Gastroesophageal sphincter (tissue), 4 donors: ENCODE measurements at regions not wholly inside any gene's neighbourhood (a gene's known extent, or its start where the extent isn't known, plus 50 kb on each side); places are given as distances from the start of the nearest gene placed in this dataset.

Experiments
- ATAC-seq: fragments of 150-250 bp; one replicate; pipeline ENCODE4 v1.9.1; 2016; ENCODE audit warnings: mild to moderate bottlenecking, moderate library complexity
- H3K27ac ChIP-seq, 4 donors: fragments of 200-600 bp; sonication (generic) in 3 of 4; 1 replicate in 3 of 4; 2 replicates in 1 of 4; pipeline ENCODE4 v1.5.1; 2016 to 2019
- H3K27me3 ChIP-seq: fragments of 200-600 bp; sonication (generic); one replicate; pipeline ENCODE4 v1.5.1; 2019
- H3K36me3 ChIP-seq, 2 donors: fragments of 200-600 bp; sonication (generic); one replicate each; pipeline ENCODE4 v1.5.1; 2019; ENCODE audit warnings: control low read depth in 1 of 2
- H3K4me1 ChIP-seq, 3 donors: fragments of 200-600 bp; sonication (generic); 1 replicate in 2 of 3; 2 replicates in 1 of 3; pipeline ENCODE4 v1.5.1; 2016 to 2019; ENCODE audit warnings: control low read depth in 2 of 3
- H3K4me3 ChIP-seq, 2 donors: fragments of 200-600 bp; sonication (generic); one replicate each; pipeline ENCODE4 v1.5.1; 2019; ENCODE audit warnings: mild to moderate bottlenecking in 1 of 2, moderate library complexity in 1 of 2
- H3K9me3 ChIP-seq, 3 donors: fragments of 200-600 bp; sonication (generic); one replicate each; pipeline ENCODE4 v1.5.1; 2017 to 2019; ENCODE audit warnings: control low read depth in 2 of 3
- EP300 ChIP-seq: sonication (generic); formaldehyde crosslinking; IDR thresholded peaks from one replicate; pipeline ENCODE4 v1.6.1; 2017; ENCODE audit warnings: antibody characterized with exemption, mild to moderate bottlenecking
- POLR2A ChIP-seq, 2 donors: fragments of 450-650 bp; IDR thresholded peaks; one replicate each; pipeline ENCODE4 v1.6.1; 2017; ENCODE audit warnings: antibody characterized with exemption in 2 of 2, mild to moderate bottlenecking in 2 of 2, moderate library complexity in 1 of 2
- POLR2AphosphoS5 ChIP-seq: sonication (generic); formaldehyde crosslinking; IDR thresholded peaks from one replicate; pipeline ENCODE4 v1.6.1; 2017; ENCODE audit warnings: antibody characterized with exemption
- WGBS, 2 donors: methylation state at CpG; one replicate each; pipeline ENCODE4 v1.1.5; 2018; ENCODE audit warnings: low coverage in 1 of 2; 5-methylcytosine and 5-hydroxymethylcytosine counted together
- TF ChIP-seq, protein P1 (sequence below), 4 experiments: fragments of 200-600 bp in 2 of 4; fragments of 450-650 bp in 2 of 4; sonication (generic) in 1 of 4; IDR thresholded peaks; one replicate each; pipeline ENCODE4 v1.5.1; 2017 to 2019; ENCODE audit warnings: antibody characterized with exemption in 4 of 4, mild to moderate bottlenecking in 2 of 4, moderate library complexity in 2 of 4

DNA sequence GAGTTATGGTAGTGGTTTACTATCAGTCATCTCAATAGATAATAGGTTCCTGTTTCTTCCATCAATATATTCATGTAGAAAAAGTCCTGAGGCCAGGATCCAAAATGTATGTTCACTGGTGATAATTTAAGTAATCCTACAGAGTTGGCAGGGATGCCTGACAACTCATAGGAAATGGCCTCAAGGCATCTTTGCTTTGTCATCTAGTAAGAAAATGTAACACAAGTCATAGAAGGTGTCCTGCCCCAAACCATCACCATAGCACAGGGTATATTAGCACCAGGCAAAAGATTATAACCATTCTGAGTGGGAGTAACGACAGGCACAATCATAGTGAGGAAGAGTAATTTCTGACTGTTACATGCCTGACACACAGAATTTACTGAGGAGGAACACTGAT, 257.0 kb downstream of the TMEM167A start:
- TF ChIP-seq EP300 (no peak), POLR2A (IDR thresholded peaks at IDR 0.05) (no peak), POLR2AphosphoS5 (no peak)
- TF ChIP-seq, protein P1, sequence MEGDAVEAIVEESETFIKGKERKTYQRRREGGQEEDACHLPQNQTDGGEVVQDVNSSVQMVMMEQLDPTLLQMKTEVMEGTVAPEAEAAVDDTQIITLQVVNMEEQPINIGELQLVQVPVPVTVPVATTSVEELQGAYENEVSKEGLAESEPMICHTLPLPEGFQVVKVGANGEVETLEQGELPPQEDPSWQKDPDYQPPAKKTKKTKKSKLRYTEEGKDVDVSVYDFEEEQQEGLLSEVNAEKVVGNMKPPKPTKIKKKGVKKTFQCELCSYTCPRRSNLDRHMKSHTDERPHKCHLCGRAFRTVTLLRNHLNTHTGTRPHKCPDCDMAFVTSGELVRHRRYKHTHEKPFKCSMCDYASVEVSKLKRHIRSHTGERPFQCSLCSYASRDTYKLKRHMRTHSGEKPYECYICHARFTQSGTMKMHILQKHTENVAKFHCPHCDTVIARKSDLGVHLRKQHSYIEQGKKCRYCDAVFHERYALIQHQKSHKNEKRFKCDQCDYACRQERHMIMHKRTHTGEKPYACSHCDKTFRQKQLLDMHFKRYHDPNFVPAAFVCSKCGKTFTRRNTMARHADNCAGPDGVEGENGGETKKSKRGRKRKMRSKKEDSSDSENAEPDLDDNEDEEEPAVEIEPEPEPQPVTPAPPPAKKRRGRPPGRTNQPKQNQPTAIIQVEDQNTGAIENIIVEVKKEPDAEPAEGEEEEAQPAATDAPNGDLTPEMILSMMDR (IDR thresholded peaks at IDR 0.05) = no peak
- Histone ChIP-seq H3K4me1 (no peaks in the 10 kb centered on the region), H3K27ac (no peak overlapping the region), H3K27me3 (no peaks in the 10 kb centered on the region), H3K4me3 (no peak overlapping the region), H3K36me3 (no peaks in the 10 kb centered on the region), H3K9me3 (no peaks in the 10 kb centered on the region)
- ATAC-seq = no peak
- WGBS, 2 donors = 100% methylated on average over 1 of the region's 1 CpG; no CpG with 5 or more reads in 1 of the 2 donors

DNA sequence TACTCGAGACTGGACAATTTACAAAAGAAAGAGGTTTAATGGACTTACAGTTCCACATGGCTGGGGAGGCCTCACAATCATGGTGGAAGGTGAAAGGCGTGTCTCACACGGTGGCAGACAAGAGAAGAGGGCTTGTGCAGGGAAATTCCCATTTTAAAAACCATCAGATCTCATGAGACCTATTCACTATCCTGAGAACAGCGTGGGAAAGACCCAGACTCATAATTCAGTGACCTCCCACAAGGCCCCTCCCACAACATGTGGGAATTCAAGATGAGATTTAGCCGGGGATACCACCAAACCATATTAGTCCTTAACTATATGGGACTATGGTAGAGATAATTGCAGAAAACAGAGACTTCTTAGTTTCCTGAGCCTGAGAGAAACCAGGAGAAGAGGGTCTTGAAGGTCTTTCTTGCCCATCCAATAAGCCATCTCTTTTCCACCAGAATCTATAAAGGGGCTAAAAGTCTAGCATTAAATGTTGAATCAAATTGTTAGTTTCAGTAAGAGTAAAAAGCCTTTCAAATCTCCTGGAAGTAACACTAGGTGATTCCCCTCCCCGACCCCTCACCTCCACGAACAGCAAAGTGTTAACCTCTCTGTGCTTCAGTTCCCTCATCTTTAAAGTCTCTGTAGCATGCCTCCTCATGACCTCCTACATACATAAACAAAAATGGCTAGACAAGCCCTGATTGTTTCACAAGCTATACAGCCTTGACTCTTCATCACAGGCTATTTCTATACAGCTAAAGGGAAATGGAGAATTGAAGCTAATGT, 259.1 kb downstream of the TMEM167A start:
- Histone ChIP-seq H3K27me3 (no peaks in the 10 kb centered on the region), H3K4me1 (no peaks in the 10 kb centered on the region), H3K36me3 (no peaks in the 10 kb centered on the region), H3K9me3 (no peaks in the 10 kb centered on the region), H3K27ac (no peak overlapping the region), H3K4me3 (no peak overlapping the region)
- no peak for ATAC-seq
- TF ChIP-seq EP300 = no peak
- TF ChIP-seq, protein P1 (IDR thresholded peaks at IDR 0.05) = no peak
- no peak for TF ChIP-seq POLR2A (IDR thresholded peaks at IDR 0.05)
- no peak for TF ChIP-seq POLR2AphosphoS5
- WGBS, 2 donors = 92 to 93% methylated on average over 7 of the region's 7 CpGs

DNA sequence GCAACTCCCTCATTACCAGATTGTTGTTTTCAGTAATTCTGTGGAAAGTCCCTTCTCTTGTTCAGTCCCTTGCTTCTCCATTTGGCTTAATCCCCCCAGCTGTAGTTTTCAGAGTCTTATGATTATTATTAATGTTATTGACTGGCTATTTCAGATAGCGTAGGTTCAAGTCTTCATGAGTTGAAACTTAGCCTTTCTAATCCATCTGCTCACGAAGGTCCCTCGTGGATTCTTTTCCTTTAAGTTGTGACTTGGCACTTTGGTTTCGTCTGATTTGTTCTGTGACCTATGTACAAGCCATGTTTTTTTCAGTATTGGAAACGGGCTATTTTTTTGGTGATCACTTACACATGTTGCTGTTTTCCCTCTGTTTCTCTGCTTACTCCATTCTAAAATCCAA, 260.3 kb downstream of the TMEM167A start:
- H3K4me1 ChIP-seq = no peaks in the 10 kb centered on the region
- TF ChIP-seq POLR2A (IDR thresholded peaks at IDR 0.05) (no peak), POLR2AphosphoS5 (no peak), EP300 (no peak)
- TF ChIP-seq, protein P1 (IDR thresholded peaks at IDR 0.05) = no peak
- H3K27me3 ChIP-seq = no peaks in the 10 kb centered on the region
- no peaks in the 10 kb centered on the region for H3K36me3 ChIP-seq
- 63 to 91% methylated on average over 4 to 5 of the region's 5 CpGs for WGBS, 2 donors
- no peaks in the 10 kb centered on the region for H3K9me3 ChIP-seq
- no peak overlapping the region for H3K27ac ChIP-seq
- ATAC-seq = no peak
- H3K4me3 ChIP-seq = no peak overlapping the region

DNA sequence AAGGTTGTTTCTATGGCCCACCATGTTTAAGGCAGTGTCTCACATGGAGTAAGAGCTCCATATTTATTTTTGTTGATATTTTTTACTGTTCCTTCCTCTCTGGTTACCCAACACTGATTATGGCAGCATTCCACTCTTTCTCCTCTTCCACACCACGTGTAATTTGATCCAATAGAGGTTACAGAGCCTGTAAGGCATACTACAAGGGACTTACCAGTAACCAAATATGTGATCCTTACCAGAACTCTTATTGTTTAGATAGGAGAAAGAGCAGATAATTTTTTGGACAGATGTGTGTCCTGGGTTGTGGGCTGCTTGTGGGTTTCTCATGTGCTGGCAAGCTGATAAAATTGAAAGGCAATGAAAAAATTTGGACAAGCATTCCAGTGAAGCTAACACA, 261.3 kb downstream of the TMEM167A start:
- H3K4me1 ChIP-seq = no peaks in the 10 kb centered on the region
- WGBS, 2 donors = 17 to 50% methylated on average over 1 of the region's 1 CpG
- H3K27me3 ChIP-seq = no peaks in the 10 kb centered on the region
- TF ChIP-seq POLR2AphosphoS5 (no peak), POLR2A (IDR thresholded peaks at IDR 0.05) (no peak), EP300 (no peak)
- TF ChIP-seq, protein P1 (IDR thresholded peaks at IDR 0.05) = no peak
- ATAC-seq = no peak
- no peak overlapping the region for H3K4me3 ChIP-seq
- H3K27ac ChIP-seq = no peak overlapping the region
- no peaks in the 10 kb centered on the region for H3K36me3 ChIP-seq
- H3K9me3 ChIP-seq = no peaks in the 10 kb centered on the region

DNA sequence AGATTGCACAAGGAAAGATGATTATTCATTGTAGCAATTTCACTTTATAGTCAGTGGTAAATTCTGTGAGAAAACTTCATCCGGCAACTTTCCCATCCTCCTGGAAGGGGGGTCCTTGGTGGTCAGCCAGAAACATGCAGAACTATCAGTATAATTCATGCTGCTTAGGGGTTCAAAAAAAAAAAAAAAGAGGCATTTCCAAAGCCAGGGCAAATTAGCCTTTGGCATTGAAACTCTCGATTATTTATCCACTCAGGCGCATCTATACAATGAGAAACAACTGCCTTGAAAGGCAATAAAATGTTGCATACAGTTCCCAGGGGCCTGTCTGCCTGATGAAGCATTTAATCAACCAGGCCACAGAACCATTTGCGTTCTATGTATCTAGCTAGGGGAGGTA, 263.3 kb downstream of the TMEM167A start:
- no peaks in the 10 kb centered on the region for H3K27me3 ChIP-seq
- WGBS, 2 donors = 89 to 98% methylated on average over 4 of the region's 4 CpGs
- no peaks in the 10 kb centered on the region for H3K9me3 ChIP-seq
- ATAC-seq = no peak
- H3K4me1 ChIP-seq = no peaks in the 10 kb centered on the region
- no peaks in the 10 kb centered on the region for H3K36me3 ChIP-seq
- no peak overlapping the region for H3K4me3 ChIP-seq
- no peak overlapping the region for H3K27ac ChIP-seq
- TF ChIP-seq EP300 (no peak), POLR2A (IDR thresholded peaks at IDR 0.05) (no peak), POLR2AphosphoS5 (no peak)
- TF ChIP-seq, protein P1 (IDR thresholded peaks at IDR 0.05) = no peak
